ENCODE measurements at regions not wholly inside any gene's neighbourhood (a gene's known extent, or its start where the extent isn't known, plus 50 kb on each side); places are given as distances from the start of the nearest gene placed in this dataset.

GRCh38 chr11:19567996-19568395, 144.6 kb upstream of the NAV2 start:
- TF ChIP-seq, protein P1, sequence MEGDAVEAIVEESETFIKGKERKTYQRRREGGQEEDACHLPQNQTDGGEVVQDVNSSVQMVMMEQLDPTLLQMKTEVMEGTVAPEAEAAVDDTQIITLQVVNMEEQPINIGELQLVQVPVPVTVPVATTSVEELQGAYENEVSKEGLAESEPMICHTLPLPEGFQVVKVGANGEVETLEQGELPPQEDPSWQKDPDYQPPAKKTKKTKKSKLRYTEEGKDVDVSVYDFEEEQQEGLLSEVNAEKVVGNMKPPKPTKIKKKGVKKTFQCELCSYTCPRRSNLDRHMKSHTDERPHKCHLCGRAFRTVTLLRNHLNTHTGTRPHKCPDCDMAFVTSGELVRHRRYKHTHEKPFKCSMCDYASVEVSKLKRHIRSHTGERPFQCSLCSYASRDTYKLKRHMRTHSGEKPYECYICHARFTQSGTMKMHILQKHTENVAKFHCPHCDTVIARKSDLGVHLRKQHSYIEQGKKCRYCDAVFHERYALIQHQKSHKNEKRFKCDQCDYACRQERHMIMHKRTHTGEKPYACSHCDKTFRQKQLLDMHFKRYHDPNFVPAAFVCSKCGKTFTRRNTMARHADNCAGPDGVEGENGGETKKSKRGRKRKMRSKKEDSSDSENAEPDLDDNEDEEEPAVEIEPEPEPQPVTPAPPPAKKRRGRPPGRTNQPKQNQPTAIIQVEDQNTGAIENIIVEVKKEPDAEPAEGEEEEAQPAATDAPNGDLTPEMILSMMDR (IDR thresholded peaks at IDR 0.05) = no peak

DNA sequence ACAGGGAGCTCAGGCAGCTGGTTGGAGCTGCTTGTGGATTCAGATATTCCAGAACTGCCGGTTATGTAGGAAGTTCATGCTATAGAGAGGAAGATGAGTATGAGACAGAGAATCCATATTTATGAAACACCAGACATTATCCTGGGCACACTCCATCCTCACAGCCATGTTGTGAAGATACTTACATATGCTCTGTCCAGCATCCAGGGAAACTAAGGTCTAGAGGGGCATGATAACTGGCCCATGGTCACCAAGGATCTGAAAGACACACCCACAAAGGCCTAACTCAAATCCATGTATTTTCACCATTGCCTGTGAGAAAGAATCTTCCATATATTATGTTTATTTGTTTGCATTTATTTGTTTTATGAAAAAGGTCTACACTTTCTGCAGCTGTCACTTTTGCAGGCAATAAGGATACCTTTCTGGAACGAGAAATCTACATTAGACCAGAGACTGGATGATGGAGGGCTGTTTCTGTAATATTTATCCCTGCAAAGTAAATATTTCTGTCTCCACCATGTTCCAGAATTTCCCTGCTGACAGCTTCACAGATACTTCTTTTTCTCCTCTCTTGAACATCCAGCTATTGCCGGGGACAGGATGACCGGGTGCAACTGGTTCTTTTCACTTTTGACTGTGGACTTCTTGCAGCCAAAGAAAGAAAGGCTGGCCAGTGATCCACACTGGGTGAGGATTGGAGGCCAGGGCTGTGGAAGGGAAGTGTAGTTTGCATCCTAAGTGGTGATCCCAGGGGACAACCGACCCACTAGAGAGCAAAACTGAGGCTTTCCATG, 145.9 kb upstream of the NAV2 start:
- TF ChIP-seq, protein P1 (IDR thresholded peaks at IDR 0.05) = no peak

GRCh38 chr11:19565639-19566038, 147.0 kb upstream of the NAV2 start:
- TF ChIP-seq, protein P1 (IDR thresholded peaks at IDR 0.05) = no peak

- TF ChIP-seq, protein P1 (IDR thresholded peaks at IDR 0.05) = no peak
These were observed 150.5 kb upstream of the NAV2 start for GRCh38 chr11:19562156-19562555.

DNA sequence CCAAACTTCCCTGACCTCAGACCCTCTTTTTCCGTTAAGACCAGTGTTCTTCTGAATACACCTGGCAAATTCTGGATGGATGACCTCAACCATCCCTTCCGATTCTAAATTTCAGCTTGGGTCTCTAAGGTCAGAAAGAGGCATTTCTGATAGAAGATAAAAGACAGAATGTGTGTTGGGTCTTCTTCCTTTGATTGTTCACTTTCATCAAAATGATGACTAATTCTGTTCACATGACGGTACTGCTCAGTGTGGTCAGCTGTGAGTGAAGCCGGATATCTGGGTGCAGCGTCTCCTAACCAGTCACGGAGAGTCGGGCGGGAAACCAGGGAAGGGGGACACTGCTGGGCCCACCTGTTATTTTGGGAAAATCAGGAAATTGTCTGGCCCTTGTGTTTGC, 151.6 kb upstream of the NAV2 start:
- TF ChIP-seq, protein P1 (IDR thresholded peaks at IDR 0.05) = no peak

DNA sequence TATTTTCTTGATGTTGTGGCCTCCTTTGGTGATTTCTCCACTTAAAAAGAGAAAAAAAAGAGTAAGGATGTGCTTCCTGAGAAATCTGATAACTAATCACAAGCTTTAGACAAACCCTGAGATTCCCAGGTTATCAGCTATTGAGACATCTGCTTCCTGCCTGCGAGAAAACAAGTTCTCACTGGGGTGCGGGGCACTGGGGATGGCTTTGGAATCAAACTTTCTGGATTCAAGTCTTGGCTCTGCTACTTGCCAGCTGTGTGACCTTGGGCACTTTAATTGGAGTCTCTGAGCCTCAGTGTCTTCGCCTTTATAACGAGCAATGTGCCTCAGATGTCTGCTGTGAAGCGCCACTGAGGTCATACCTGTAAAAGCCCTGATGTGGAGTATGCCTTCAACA, 152.5 kb upstream of the NAV2 start:
- TF ChIP-seq, protein P1 (IDR thresholded peaks at IDR 0.05) = no peak

DNA sequence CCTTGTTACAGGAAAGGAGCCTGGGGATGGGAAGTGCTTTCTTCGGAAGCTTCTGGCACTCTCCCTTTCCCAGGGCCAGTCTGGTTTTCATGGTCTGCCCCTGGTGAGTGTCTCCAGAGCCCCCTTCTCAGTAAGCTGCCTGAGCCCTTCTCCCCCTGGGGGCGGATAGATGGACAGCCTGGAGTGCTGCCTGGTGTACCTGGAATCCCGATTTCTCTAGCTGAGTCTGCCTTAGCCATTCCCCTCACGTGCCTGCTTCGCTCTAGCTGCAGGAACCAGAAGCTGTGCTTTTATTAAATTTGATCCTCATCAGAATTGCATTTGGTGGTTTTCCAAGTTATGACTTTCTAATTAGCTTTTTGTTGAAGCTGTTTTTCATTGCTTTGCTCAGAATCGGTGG, 152.9 kb upstream of the NAV2 start:
- TF ChIP-seq, protein P1 (IDR thresholded peaks at IDR 0.05) = no peak

Data from LNCAP (cell line).